ENCODE measurements at regions not wholly inside any gene's neighbourhood (a gene's known extent, or its start where the extent isn't known, plus 50 kb on each side); places are given as distances from the start of the nearest gene placed in this dataset.

DNA sequence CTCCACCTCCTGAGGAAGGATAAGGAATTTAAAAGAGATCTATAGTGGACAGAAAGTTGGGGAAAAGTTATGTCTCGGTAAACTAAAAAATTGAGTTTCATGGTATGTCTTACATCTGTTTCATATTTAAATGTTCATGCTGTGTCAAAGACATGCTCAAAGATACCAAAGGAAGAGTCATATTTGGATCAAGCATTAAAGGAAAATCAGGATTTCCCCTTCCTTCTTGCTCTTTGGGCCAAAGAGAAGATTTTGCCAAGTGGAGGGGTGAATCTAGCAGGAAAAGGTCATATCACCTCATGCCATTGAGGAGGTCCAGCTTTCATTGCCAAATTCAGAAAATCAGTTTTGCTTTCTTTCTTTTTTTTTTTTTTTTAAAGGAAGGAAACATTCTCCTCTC lies 192.4 kb downstream of the OGFRL1 start:
- TF ChIP-seq POLR2A (IDR thresholded peaks at IDR 0.05; ENCODE audit: low read depth, low read length) (no peak), POLR2AphosphoS5 (IDR thresholded peaks at IDR 0.05; ENCODE audit: low read depth, low read length) (no peak)
